ENCODE measurements at regions not wholly inside any gene's neighbourhood (a gene's known extent, or its start where the extent isn't known, plus 50 kb on each side); places are given as distances from the start of the nearest gene placed in this dataset.

DNA sequence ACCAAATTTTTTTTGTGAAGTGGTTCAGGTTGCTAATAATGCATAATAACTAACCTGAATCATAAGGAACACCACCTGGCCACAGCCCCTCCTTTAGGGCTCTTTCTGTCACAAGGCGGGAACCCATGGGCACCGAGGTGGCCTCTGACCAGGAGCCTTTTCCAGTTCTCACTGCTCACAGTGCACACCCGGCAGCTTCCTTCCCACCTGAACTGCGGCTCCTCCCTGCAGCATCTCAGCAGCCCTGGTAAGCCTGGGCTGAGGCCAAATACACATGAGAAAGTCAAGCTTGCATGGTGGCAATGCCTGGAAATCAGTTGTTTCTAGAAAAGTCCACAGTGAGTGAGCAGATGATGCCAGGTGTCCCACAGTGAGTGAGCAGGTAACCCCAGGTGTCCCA, 77.6 kb upstream of the SNTG2 start:
- TF ChIP-seq, protein P1, sequence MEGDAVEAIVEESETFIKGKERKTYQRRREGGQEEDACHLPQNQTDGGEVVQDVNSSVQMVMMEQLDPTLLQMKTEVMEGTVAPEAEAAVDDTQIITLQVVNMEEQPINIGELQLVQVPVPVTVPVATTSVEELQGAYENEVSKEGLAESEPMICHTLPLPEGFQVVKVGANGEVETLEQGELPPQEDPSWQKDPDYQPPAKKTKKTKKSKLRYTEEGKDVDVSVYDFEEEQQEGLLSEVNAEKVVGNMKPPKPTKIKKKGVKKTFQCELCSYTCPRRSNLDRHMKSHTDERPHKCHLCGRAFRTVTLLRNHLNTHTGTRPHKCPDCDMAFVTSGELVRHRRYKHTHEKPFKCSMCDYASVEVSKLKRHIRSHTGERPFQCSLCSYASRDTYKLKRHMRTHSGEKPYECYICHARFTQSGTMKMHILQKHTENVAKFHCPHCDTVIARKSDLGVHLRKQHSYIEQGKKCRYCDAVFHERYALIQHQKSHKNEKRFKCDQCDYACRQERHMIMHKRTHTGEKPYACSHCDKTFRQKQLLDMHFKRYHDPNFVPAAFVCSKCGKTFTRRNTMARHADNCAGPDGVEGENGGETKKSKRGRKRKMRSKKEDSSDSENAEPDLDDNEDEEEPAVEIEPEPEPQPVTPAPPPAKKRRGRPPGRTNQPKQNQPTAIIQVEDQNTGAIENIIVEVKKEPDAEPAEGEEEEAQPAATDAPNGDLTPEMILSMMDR (IDR thresholded peaks at IDR 0.05): no peak
- TF ChIP-seq POLR2A (IDR thresholded peaks at IDR 0.05) (no peak), POLR2AphosphoS5 (IDR thresholded peaks at IDR 0.05) (no peak), EP300 (IDR thresholded peaks at IDR 0.05) (no peak)
